Aorta (tissue), 5 donors: ENCODE measurements at regions not wholly inside any gene's neighbourhood (a gene's known extent, or its start where the extent isn't known, plus 50 kb on each side); places are given as distances from the start of the nearest gene placed in this dataset.

Experiments used
- ATAC-seq: fragments of 200-7000 bp; cut with Tn5 transposase; one replicate; pipeline ENCODE4 v1.9.1; 2022; ENCODE audit warnings: moderate library complexity; ENCODE audit not compliant: low FRiP score
- DNase-seq, 2 donors: peaks; one replicate each; pipeline ENCODE4 v3.0.0-alpha.2; 2020
- H3K27ac ChIP-seq, 2 donors: one replicate each; pipeline ENCODE4 v1.5.1; 2013; ENCODE audit warnings: low read length in 2 of 2, mild to moderate bottlenecking in 2 of 2, moderate library complexity in 2 of 2, control low read depth in 1 of 2, inconsistent platforms in 1 of 2, low read depth in 1 of 2
- H3K27me3 ChIP-seq, 2 donors: one replicate each; pipeline ENCODE4 v1.6.1; 2013; ENCODE audit warnings: control low read depth in 1 of 2, low read length in 1 of 2, mild to moderate bottlenecking in 1 of 2, moderate library complexity in 1 of 2; ENCODE audit not compliant: insufficient read depth in 2 of 2, control insufficient read depth in 1 of 2
- H3K36me3 ChIP-seq, 2 donors: one replicate each; pipeline ENCODE4 v1.6.1; 2013; ENCODE audit warnings: control low read depth in 1 of 2, low read length in 1 of 2, mild to moderate bottlenecking in 1 of 2; ENCODE audit not compliant: insufficient read depth in 2 of 2, control insufficient read depth in 1 of 2
- H3K4me1 ChIP-seq, 2 donors: one replicate each; pipeline ENCODE4 v1.6.1; 2013; ENCODE audit warnings: low read length in 2 of 2, control low read depth in 1 of 2, mild to moderate bottlenecking in 1 of 2, moderate library complexity in 1 of 2; ENCODE audit not compliant: insufficient read depth in 2 of 2, control insufficient read depth in 1 of 2
- H3K4me3 ChIP-seq, 2 donors: one replicate each; pipeline ENCODE4 v1.5.1; 2013; ENCODE audit warnings: low read length in 2 of 2, control low read depth in 1 of 2, mild to moderate bottlenecking in 1 of 2
- H3K9me3 ChIP-seq: one replicate; pipeline ENCODE4 v1.6.1; 2013; ENCODE audit warnings: mild to moderate bottlenecking, low read length; ENCODE audit not compliant: control insufficient read depth
- WGBS, 2 donors: extraction: QIAGEN DNeasy Blood & Tissue Kit; methylation state at CpG; one replicate each; pipeline ENCODE4 v1.1.7; 2013; 5-methylcytosine and 5-hydroxymethylcytosine counted together
- intact Hi-C, 2 donors: fragments of 100-400 bp; cut with DNase I; formaldehyde crosslinking; loops; one replicate each; pipeline versions ENCODE4 v1.14.2 to v1.15.0; 2022
- donor health status: healthy with polysubstance abuse.
- donor health status: Bipolar disorder and iron deficiency.
- donor health status: DM: no; HTN: no; CAD: no.
- donor health status: DM: no; HTN: no; CAD: no.
- donor health status: DM: yes; HTN: yes; CAD: no.

DNA sequence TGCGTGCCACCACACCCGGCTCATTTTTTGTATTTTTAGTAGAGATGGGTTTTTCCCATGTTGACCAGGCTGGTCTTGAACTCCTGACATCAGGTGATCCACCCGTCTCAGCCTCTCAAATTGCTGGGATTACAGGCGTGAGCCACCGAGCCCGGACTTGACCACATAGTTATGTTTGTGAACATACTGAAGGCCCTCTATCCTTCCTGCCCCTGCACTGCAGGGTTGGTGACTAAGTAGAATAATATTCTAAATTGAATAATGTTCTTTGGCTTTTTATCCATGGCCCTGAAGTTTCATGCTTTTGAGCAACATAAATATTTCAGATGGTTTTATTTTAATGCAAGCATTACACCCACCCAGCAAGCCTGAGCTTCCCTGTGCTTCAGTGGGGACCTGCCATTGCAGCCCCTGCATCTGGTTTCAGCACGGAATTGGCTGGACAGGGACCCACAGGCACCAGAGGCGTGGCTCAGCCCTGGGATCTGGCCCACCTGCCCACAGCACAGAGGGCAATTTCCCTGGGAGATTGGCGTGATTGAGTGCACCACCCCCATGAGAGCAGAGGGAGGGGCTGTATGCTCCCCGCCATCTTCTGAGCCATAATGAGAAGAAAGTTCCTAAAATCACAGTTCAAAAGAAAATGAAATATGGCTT, 460.5 kb downstream of the BRD1 start:
- H3K4me1 ChIP-seq, result no peaks in the 10 kb centered on the region
- WGBS, 2 donors, result 61 to 62% methylated on average over 10 of the region's 10 CpGs
- intact Hi-C loops, result no loop called here
- no peaks in the 10 kb centered on the region for H3K27me3 ChIP-seq
- no peak for ATAC-seq
- no peak overlapping the region for H3K4me3 ChIP-seq
- no peaks in the 10 kb centered on the region for H3K9me3 ChIP-seq
- no peak overlapping the region for H3K27ac ChIP-seq
- DNase-seq, result peak in 1 of 2 donors; percentile 54
- H3K36me3 ChIP-seq, result no peaks in the 10 kb centered on the region

DNA sequence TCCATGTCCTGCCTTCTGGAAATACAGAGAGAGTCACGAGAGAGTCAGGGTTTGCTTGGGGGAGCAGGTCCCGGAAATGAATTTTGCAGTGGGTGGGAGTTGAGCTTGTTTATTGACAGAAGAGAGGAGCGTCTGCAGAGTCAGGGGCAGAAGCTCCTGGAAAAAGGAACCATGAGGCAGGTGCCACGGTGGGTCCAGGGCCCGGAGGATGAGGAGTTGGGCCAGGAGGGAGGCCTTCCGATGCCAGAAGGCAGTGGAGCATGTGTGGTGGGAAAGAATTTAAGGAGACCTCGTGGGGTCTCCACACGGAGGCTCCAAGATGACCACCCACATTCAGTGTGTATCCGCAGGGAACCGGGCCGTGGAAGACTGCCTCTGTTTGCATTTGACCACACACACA, 461.2 kb downstream of the BRD1 start:
- no peak overlapping the region for H3K4me3 ChIP-seq
- ATAC-seq (no peak), DNase-seq (peak in 1 of 2 donors; percentile 55)
- intact Hi-C loops, result no loop called here
- no peaks in the 10 kb centered on the region for H3K27me3 ChIP-seq
- no peaks in the 10 kb centered on the region for H3K4me1 ChIP-seq
- H3K9me3 ChIP-seq, result no peaks in the 10 kb centered on the region
- 73 to 74% methylated on average over 11 of the region's 11 CpGs for WGBS, 2 donors
- no peaks in the 10 kb centered on the region for H3K36me3 ChIP-seq
- H3K27ac ChIP-seq, result no peak overlapping the region

DNA sequence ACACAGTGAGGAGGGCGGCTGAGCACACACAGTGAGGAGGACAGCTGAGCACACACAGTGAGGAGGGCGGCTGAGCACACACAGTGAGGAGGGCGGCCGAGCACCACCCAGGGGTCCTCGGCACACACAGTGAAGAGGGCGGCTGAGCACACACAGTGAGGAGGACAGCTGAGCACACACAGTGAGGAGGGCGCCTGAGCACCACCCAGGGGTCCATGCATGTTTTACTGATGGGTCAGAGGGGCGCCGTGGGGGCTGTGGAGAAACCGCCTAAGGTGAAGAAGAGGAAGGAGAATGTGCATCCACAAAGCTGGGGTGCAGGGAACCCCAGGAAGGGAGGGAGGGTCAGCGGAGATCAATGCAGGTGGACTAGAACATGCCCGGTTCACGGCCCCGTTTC, 461.8 kb downstream of the BRD1 start:
- 79 to 86% methylated on average over 14 of the region's 14 CpGs for WGBS, 2 donors
- Histone ChIP-seq H3K9me3 (no peaks in the 10 kb centered on the region), H3K27ac (no peak overlapping the region), H3K36me3 (no peaks in the 10 kb centered on the region), H3K4me3 (no peak overlapping the region), H3K4me1 (no peaks in the 10 kb centered on the region), H3K27me3 (no peaks in the 10 kb centered on the region)
- ATAC-seq (peak; percentile 32), DNase-seq (no peak)
- intact Hi-C loops, result no loop called here

DNA sequence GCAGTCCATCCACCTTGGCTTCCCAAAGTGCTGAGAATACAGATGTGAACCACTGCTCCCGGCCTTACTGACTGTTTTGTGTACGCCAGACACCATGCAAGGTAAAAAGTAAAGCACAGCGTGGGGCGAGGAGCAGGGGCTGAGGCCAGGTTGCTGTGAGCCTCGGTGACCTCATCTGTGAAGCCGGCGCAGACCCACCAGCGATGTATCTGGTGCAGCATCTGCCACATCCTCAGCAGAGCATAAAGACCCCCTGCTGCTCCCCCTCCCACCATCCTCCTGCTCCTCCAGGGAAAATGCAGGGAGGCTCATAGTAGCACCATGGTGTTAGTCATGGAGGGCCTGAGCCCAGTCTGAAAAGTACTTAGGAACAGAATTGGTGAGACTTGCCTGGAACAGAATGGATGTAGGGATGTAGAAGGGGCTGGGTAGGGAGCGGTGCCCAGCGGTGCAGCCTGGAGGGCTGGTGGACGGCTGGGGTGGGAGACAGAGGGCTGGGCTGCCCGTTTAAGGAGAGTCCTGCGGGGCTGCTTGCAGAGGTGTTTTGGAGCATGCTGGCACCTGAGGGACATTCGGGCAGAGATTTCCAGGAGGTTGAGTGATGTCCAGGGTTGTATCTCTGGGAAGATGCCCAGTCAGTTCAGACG, 462.4 kb downstream of the BRD1 start:
- 84 to 88% methylated on average over 15 of the region's 15 CpGs for WGBS, 2 donors
- no peak overlapping the region for H3K4me3 ChIP-seq
- H3K4me1 ChIP-seq, result no peaks in the 10 kb centered on the region
- H3K36me3 ChIP-seq, result no peaks in the 10 kb centered on the region
- DNase-seq (no peak), ATAC-seq (no peak)
- intact Hi-C loops, result no loop called here
- no peaks in the 10 kb centered on the region for H3K9me3 ChIP-seq
- H3K27me3 ChIP-seq, result no peaks in the 10 kb centered on the region
- no peak overlapping the region for H3K27ac ChIP-seq

DNA sequence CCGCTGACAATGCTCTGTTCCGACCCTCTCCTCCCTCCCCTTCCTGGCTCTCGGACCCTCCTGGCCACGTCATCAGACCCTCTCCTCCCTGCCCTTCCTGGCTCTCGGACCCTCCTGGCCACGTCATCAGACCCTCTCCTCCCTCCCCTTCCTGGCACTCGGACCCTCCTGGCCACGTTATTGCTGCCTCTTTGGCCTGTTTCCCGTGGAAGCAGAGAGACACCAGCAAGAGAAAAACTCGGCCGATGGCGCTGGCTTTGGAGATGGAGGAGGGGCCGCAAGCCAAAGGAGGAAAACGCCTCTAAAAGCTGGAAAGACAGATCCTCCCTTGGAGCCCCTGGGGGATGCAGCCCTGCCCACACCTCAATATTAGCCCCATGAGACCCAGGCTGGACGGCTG, 463.3 kb downstream of the BRD1 start:
- ATAC-seq, result no peak
- no peaks in the 10 kb centered on the region for H3K36me3 ChIP-seq
- H3K27ac ChIP-seq, result no peak overlapping the region
- H3K27me3 ChIP-seq, result no peaks in the 10 kb centered on the region
- 74 to 79% methylated on average over 15 of the region's 15 CpGs for whole genome bisulfite sequencing, 2 donors
- no peak overlapping the region for H3K4me3 ChIP-seq
- no peaks in the 10 kb centered on the region for H3K9me3 ChIP-seq
- intact Hi-C loops, result no loop called here
- H3K4me1 ChIP-seq, result no peaks in the 10 kb centered on the region
- peak in 1 of 2 donors; percentile 51 for DNase-seq

DNA sequence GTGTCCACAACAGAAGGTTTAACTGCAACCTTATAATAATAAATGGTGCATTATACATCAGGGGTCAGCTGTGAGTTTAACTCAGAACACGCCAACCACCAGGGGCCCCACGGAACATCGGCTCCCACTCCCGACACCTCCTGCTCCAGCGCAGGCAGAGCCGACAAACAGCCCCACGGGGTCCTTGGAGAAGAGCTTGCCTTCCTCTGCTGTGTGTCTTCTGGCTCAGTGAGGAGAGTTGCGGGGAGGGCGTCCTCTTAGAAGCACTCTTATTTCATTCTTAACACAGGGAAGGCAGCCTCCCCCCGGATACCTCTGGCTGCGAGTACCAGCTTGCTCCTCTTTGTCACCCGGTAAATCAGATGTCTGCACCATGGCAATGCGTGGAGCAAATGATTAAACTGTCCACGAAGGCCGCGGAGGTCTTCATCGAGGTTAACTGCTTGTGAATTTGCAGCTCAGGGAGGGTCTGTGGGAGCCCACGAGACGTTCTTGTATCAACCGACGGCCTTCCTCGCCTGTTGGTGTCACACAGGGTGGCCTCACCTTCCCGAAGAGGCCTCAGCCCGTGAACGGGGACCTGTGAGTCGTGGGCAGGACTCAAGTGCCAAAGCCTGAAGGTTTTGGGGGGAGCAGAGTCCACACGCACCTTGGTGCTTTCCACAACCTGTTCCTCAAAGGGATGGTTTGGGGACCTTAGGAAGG, 464.0 kb downstream of the BRD1 start:
- 88% methylated on average over 27 of the region's 27 CpGs for WGBS, 2 donors
- no peaks in the 10 kb centered on the region for H3K27me3 ChIP-seq
- H3K4me1 ChIP-seq, result no peaks in the 10 kb centered on the region
- no peak for ATAC-seq
- H3K4me3 ChIP-seq, result no peak overlapping the region
- no peaks in the 10 kb centered on the region for H3K9me3 ChIP-seq
- peak in 1 of 2 donors; percentile 61 for DNase-seq
- intact Hi-C loops, result no loop called here
- H3K36me3 ChIP-seq, result no peaks in the 10 kb centered on the region
- no peak overlapping the region for H3K27ac ChIP-seq

DNA sequence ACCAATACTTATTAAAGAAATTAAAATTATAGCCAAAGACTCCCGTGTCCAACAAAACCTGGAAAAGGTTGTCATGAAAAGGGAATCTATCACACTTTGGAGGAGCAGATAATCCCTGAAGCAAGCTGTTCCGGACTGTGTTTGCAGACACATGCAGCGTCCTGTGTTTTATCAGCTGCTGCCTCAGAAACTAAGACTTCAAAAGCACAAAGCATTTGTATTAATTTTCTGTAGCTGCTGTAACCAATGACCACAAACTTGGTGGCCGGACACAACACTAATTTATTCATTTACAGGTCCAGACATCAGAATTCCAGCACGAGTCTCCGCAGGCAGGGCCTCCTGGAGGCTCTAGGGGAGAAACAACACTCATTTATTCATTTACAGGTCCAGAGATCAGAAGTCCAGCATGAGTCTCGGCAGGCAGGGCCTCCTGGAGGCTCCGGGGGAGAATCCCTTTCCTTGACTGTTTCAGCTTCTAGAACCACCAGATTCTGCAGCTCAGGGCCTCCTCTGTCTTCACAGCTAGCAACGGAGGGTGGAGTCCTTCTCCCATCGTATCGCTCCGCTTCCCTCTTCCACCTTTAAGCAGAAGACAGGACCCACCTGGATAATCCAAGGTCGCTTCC, 465.3 kb downstream of the BRD1 start:
- Histone ChIP-seq H3K27ac (no peak overlapping the region), H3K9me3 (no peaks in the 10 kb centered on the region), H3K36me3 (no peaks in the 10 kb centered on the region), H3K4me1 (no peaks in the 10 kb centered on the region), H3K4me3 (no peak overlapping the region), H3K27me3 (no peaks in the 10 kb centered on the region)
- no peak for ATAC-seq
- intact Hi-C loops, result no loop called here
- WGBS, 2 donors, result 52 to 67% methylated on average over 13 of the region's 13 CpGs
- peak in 1 of 2 donors; percentile 20 for DNase-seq

DNA sequence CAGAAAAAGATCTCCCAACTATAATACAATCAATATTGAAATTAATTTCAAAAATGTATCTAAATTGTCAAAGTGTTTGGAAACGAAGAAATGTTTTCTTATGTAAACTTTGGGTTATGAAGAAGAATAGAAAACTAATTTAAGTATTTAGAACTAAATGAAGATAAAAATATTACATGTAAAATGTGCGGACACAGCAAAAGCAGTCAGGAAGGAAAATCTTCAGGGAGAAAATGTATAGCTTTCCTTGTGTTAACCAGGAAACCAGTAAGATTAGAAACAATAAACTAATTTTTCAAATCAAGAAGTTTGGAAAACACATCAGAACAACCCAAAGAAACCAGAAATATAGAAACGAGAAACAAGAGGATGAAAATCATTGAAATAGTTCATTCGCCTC, 466.5 kb downstream of the BRD1 start:
- ATAC-seq (no peak), DNase-seq (no peak)
- Histone ChIP-seq H3K4me3 (no peak overlapping the region), H3K9me3 (peaks cover 2% of the 10 kb centered on the region), H3K27me3 (no peaks in the 10 kb centered on the region), H3K27ac (no peak overlapping the region), H3K4me1 (no peaks in the 10 kb centered on the region), H3K36me3 (no peaks in the 10 kb centered on the region)
- intact Hi-C loops, result no loop called here
- 45 to 50% methylated on average over 4 of the region's 4 CpGs for WGBS, 2 donors
